GM23338 (cell line): ENCODE measurements at regions not wholly inside any gene's neighbourhood (a gene's known extent, or its start where the extent isn't known, plus 50 kb on each side); places are given as distances from the start of the nearest gene placed in this dataset.

Experiments used
- ATAC-seq: fragments of 200-7000 bp; cut with Tn5 transposase; 3 replicates; pipeline ENCODE4 v1.9.1; 2020
- DNase-seq: peaks from one replicate; pipeline ENCODE4 v3.0.0-alpha.2; 2015; ENCODE audit warnings: low spot score
- H2AFZ ChIP-seq: fragments of 200-600 bp; sonication (generic); 2 replicates; pipeline ENCODE4 v1.8.0; 2016; ENCODE audit warnings: antibody characterized with exemption, mild to moderate bottlenecking, moderate library complexity
- H3F3A ChIP-seq: fragments of 200-600 bp; sonication (generic); replicated peaks from 2 replicates; pipeline ENCODE4 v1.8.0; 2017; ENCODE audit warnings: antibody characterized with exemption, mixed run types, low read depth
- H3K27ac ChIP-seq: fragments of 200-600 bp; sonication (generic); 2 replicates; pipeline ENCODE4 v1.6.1; 2016; ENCODE audit warnings: low read depth
- H3K27me3 ChIP-seq: fragments of 200-600 bp; sonication (generic); 2 replicates; pipeline ENCODE4 v1.8.0; 2016; ENCODE audit warnings: mild to moderate bottlenecking, mixed run types, moderate library complexity; ENCODE audit not compliant: insufficient read depth
- H3K36me3 ChIP-seq: fragments of 200-600 bp; sonication (generic); 2 replicates; pipeline ENCODE4 v1.8.0; 2016; ENCODE audit warnings: mild to moderate bottlenecking; ENCODE audit not compliant: insufficient read depth
- H3K4me1 ChIP-seq: fragments of 200-600 bp; sonication (generic); 2 replicates; pipeline ENCODE4 v1.8.0; 2016; ENCODE audit warnings: mild to moderate bottlenecking, moderate library complexity; ENCODE audit not compliant: insufficient read depth
- H3K4me2 ChIP-seq: fragments of 200-600 bp; sonication (generic); 2 replicates; pipeline ENCODE4 v1.7.1; 2017; ENCODE audit warnings: mixed run types
- H3K4me3 ChIP-seq: fragments of 200-600 bp; sonication (generic); 2 replicates; pipeline ENCODE4 v1.6.1; 2016; ENCODE audit warnings: mixed run types
- H3K79me2 ChIP-seq: fragments of 200-600 bp; sonication (generic); replicated peaks from 2 replicates; pipeline ENCODE4 v1.8.0; 2017; ENCODE audit warnings: mild to moderate bottlenecking; ENCODE audit not compliant: insufficient read depth
- H3K9me2 ChIP-seq: fragments of 200-600 bp; sonication (generic); 2 replicates; pipeline ENCODE4 v1.8.0; 2017; ENCODE audit not compliant: insufficient read depth
- H4K20me1 ChIP-seq: fragments of 200-600 bp; sonication (generic); replicated peaks from 2 replicates; pipeline ENCODE4 v1.8.0; 2017; ENCODE audit warnings: mild to moderate bottlenecking; ENCODE audit not compliant: insufficient read depth
- H3K27ac Mint-ChIP-seq: 2 replicates; pipeline ENCODE4 v1.8.0; 2020; ENCODE audit warnings: inconsistent platforms, mild to moderate bottlenecking, moderate library complexity, mixed read lengths
- H3K27me3 Mint-ChIP-seq: 3 replicates; pipeline ENCODE4 v1.8.0; 2022; ENCODE audit warnings: low read depth, mild to moderate bottlenecking, moderate library complexity, mixed read lengths, inconsistent platforms; ENCODE audit not compliant: insufficient read depth, poor library complexity
- H3K36me3 Mint-ChIP-seq: 3 replicates; pipeline ENCODE4 v1.8.0; 2021; ENCODE audit warnings: low read depth, mild to moderate bottlenecking, inconsistent platforms, moderate library complexity, mixed read lengths
- H3K4me1 Mint-ChIP-seq: 3 replicates; pipeline ENCODE4 v1.8.0; 2020; ENCODE audit warnings: mild to moderate bottlenecking, inconsistent platforms, mixed read lengths
- H3K4me3 Mint-ChIP-seq: 3 replicates; pipeline ENCODE4 v1.8.0; 2021; ENCODE audit warnings: moderate library complexity, mild to moderate bottlenecking, inconsistent platforms, mixed read lengths
- H3K9me3 Mint-ChIP-seq: 3 replicates; pipeline ENCODE4 v1.8.0; 2020; ENCODE audit warnings: moderate library complexity, mild to moderate bottlenecking, inconsistent platforms, mixed read lengths
- ETS1 ChIP-seq: IDR thresholded peaks from 2 replicates; pipeline ENCODE4 v1.6.1; 2016; ENCODE audit warnings: antibody characterized with exemption
- JUNB ChIP-seq: IDR thresholded peaks from one replicate; pipeline ENCODE4 v1.6.1; 2016; ENCODE audit warnings: antibody characterized with exemption; ENCODE audit not compliant: unreplicated experiment
- NANOG ChIP-seq: IDR thresholded peaks from 2 replicates; pipeline ENCODE4 v1.6.1; 2016; ENCODE audit warnings: antibody characterized with exemption, borderline replicate concordance
- REST ChIP-seq: IDR thresholded peaks from one replicate; pipeline ENCODE4 v1.6.1; 2018; ENCODE audit warnings: antibody characterized with exemption; ENCODE audit not compliant: unreplicated experiment
- ZNF331 ChIP-seq: fragments of 250-450 bp; sonication (Bioruptor Pico); IDR thresholded peaks from 2 replicates; pipeline ENCODE4 v1.5.0; 2020; ENCODE audit warnings: low read depth, mild to moderate bottlenecking, moderate library complexity
- ZNF462 ChIP-seq: fragments of 250-450 bp; sonication (Bioruptor Pico); IDR thresholded peaks from 2 replicates; pipeline ENCODE4 v1.5.0; 2020; ENCODE audit warnings: mild to moderate bottlenecking, moderate library complexity

GRCh38 chrY:19590235-19590634 is 154.3 kb downstream of the KDM5D start:
- no peak for ATAC-seq

GRCh38 chrY:19589664-19590063 is 154.9 kb downstream of the KDM5D start:
- DNase-seq = no peak
- H3K36me3 ChIP-seq = peaks cover 29% of the 10 kb centered on the region
- H3K4me2 ChIP-seq = no peak overlapping the region
- Mint-ChIP-seq H3K36me3 (peaks cover 45% of the 10 kb centered on the region), H3K9me3 (peaks cover 5% of the 10 kb centered on the region; the same call in 2 of the 3 replicates), H3K27me3 (no peaks in the 10 kb centered on the region), H3K4me1 (no peaks in the 10 kb centered on the region), H3K27ac (no peak overlapping the region), H3K4me3 (no peak overlapping the region)
- no peaks in the 10 kb centered on the region for H4K20me1 ChIP-seq
- TF ChIP-seq JUNB (no peak), NANOG (no peak), ETS1 (no peak)
- no peaks in the 10 kb centered on the region for H3K27me3 ChIP-seq
- no peak for ATAC-seq
- no peak overlapping the region for H2AFZ ChIP-seq
- no peak overlapping the region for H3K4me3 ChIP-seq
- H3F3A ChIP-seq = no peaks in the 10 kb centered on the region
- no peak overlapping the region for H3K27ac ChIP-seq
- H3K4me1 ChIP-seq = no peaks in the 10 kb centered on the region
- H3K79me2 ChIP-seq = peaks cover 20% of the 10 kb centered on the region
- no peaks in the 10 kb centered on the region for H3K9me2 ChIP-seq

More at GRCh38 chrY:19590235-19590634, 154.3 kb downstream of the KDM5D start:
- Histone ChIP-seq H3K79me2 (peaks cover 14% of the 10 kb centered on the region), H3F3A (no peaks in the 10 kb centered on the region), H3K9me2 (no peaks in the 10 kb centered on the region), H3K4me1 (no peaks in the 10 kb centered on the region), H3K27me3 (no peaks in the 10 kb centered on the region), H3K27ac (no peak overlapping the region), H4K20me1 (no peaks in the 10 kb centered on the region), H2AFZ (no peak overlapping the region), H3K4me2 (no peak overlapping the region), H3K36me3 (peaks cover 29% of the 10 kb centered on the region), H3K4me3 (no peak overlapping the region)
- H3K27me3 Mint-ChIP-seq = no peaks in the 10 kb centered on the region
- no peak for TF ChIP-seq REST
- no peaks in the 10 kb centered on the region; the same call in 1 of the 3 replicates for H3K9me3 Mint-ChIP-seq
- DNase-seq = no peak
- no peak overlapping the region for H3K27ac Mint-ChIP-seq
- H3K4me3 Mint-ChIP-seq = no peak overlapping the region
- H3K4me1 Mint-ChIP-seq = no peaks in the 10 kb centered on the region
- peaks cover 39% of the 10 kb centered on the region for H3K36me3 Mint-ChIP-seq

- Histone ChIP-seq H3K4me2 (no peak overlapping the region), H4K20me1 (no peaks in the 10 kb centered on the region), H3K36me3 (peaks cover 29% of the 10 kb centered on the region), H3F3A (no peaks in the 10 kb centered on the region), H3K27me3 (no peaks in the 10 kb centered on the region), H3K4me1 (no peaks in the 10 kb centered on the region), H3K27ac (no peak overlapping the region), H3K9me2 (no peaks in the 10 kb centered on the region), H2AFZ (no peak overlapping the region), H3K79me2 (peaks cover 34% of the 10 kb centered on the region), H3K4me3 (no peak overlapping the region)
- H3K4me3 Mint-ChIP-seq = no peak overlapping the region
- peaks cover 55% of the 10 kb centered on the region for H3K36me3 Mint-ChIP-seq
- DNase-seq (no peak), ATAC-seq (no peak)
- no peaks in the 10 kb centered on the region for H3K4me1 Mint-ChIP-seq
- H3K27ac Mint-ChIP-seq = no peak overlapping the region
- H3K27me3 Mint-ChIP-seq = no peaks in the 10 kb centered on the region
- H3K9me3 Mint-ChIP-seq = peaks cover 5% of the 10 kb centered on the region; the same call in 2 of the 3 replicates
- TF ChIP-seq ZNF462 (CRISPR knock-in tag) (no peak), NANOG (no peak), ZNF331 (no peak)
Observed at GRCh38 chrY:19587311-19587710, 157.2 kb downstream of the KDM5D start.
